Muscle layer of duodenum (tissue), 2 donors: ENCODE measurements at regions not wholly inside any gene's neighbourhood (a gene's known extent, or its start where the extent isn't known, plus 50 kb on each side); places are given as distances from the start of the nearest gene placed in this dataset.

ENCODE experiments used
- H3K27ac ChIP-seq: one replicate; pipeline ENCODE4 v1.7.0; 2013; ENCODE audit warnings: mild to moderate bottlenecking, low read length
- H3K27me3 ChIP-seq: one replicate; pipeline ENCODE4 v1.7.0; 2013; ENCODE audit warnings: low read depth, mild to moderate bottlenecking, control low read depth, low read length
- H3K36me3 ChIP-seq, 2 donors: one replicate each; pipeline ENCODE4 v1.7.0; 2013; ENCODE audit warnings: low read length in 2 of 2, control low read depth in 1 of 2, mild to moderate bottlenecking in 1 of 2; ENCODE audit not compliant: insufficient read depth in 2 of 2, control insufficient read depth in 1 of 2
- H3K4me1 ChIP-seq, 2 donors: one replicate each; pipeline ENCODE4 v1.7.0; 2013; ENCODE audit warnings: low read length in 2 of 2, mild to moderate bottlenecking in 2 of 2, control low read depth in 1 of 2, moderate library complexity in 1 of 2; ENCODE audit not compliant: insufficient read depth in 2 of 2, control insufficient read depth in 1 of 2
- H3K4me3 ChIP-seq, 2 donors: one replicate each; pipeline ENCODE4 v1.7.0; 2013; ENCODE audit warnings: low read length in 2 of 2, low read depth in 1 of 2, mild to moderate bottlenecking in 1 of 2
- H3K9me3 ChIP-seq, 2 donors: one replicate each; pipeline ENCODE4 v1.7.0; 2013; ENCODE audit warnings: low read length in 2 of 2, control low read depth in 1 of 2, mild to moderate bottlenecking in 1 of 2; ENCODE audit not compliant: control insufficient read depth in 1 of 2
- donor health status: healthy.

DNA sequence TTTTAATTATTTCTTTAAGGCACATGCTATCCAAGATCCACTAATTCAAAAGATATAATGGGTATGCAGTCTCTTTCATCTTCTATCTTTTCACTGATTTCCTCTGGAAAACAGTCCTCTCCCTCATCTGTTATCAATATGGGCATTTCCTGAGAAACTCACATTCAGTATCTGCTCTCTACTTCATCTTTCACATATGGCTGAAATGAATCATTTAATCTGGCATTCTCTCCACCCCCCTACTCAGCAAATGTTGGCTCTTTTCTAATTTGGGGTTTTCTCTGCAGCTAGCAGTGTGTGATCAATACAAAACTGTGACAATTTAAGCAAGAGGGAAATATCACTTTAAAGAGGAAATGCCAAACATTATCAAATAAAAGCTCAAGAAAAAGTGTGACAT lies 157.1 kb upstream of the TMTC1 start:
- no peak overlapping the region for H3K27ac ChIP-seq
- no peak overlapping the region for H3K4me3 ChIP-seq
- no peaks in the 10 kb centered on the region for H3K36me3 ChIP-seq
- H3K4me1 ChIP-seq: no peaks in the 10 kb centered on the region
- H3K27me3 ChIP-seq: no peaks in the 10 kb centered on the region
- peaks cover 0 to 9% of the 10 kb centered on the region in 2 donors for H3K9me3 ChIP-seq

DNA sequence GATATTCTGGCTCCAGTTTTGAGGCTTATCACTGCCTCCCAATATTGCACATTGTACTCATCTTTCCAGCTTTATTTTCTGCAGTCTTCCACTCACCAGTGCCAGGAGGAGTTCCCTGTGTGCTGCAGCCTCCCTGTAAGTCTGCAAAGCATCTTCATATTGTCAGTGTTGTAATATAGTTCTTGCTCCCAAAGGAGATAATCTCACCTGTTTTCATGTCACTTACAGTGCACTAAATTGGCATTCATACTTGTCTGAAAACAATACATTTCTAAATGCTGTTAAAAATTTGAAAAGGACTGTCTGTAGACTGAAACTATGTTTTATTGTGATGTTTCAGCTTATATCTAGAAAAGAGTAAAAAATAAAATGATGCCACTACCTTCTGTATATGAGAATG lies 146.8 kb upstream of the TMTC1 start:
- Histone ChIP-seq H3K27me3 (no peaks in the 10 kb centered on the region), H3K36me3 (no peaks in the 10 kb centered on the region), H3K4me1 (no peaks in the 10 kb centered on the region), H3K4me3 (no peak overlapping the region), H3K27ac (no peak overlapping the region), H3K9me3 (no peaks in the 10 kb centered on the region)

DNA sequence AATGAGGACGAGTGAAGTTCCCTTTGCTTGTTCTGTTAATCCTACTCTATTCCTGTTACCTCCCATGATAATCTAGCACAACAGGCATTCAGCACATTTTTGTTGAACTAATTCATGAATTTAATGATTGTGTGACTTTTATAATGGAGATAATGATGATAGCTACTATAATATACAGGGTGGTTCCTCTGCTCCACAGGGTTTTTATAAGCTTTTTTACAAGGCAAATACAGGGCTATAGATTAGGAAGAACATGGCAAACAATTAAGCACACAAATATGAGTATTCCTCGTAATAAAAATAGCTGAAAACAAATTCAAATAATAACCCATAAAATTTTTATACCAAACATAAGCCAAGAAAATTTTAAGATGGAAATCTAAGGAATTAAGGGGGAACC lies 145.6 kb upstream of the TMTC1 start:
- no peaks in the 10 kb centered on the region for H3K4me1 ChIP-seq
- no peaks in the 10 kb centered on the region for H3K9me3 ChIP-seq
- H3K27me3 ChIP-seq: no peaks in the 10 kb centered on the region
- no peak overlapping the region for H3K27ac ChIP-seq
- no peaks in the 10 kb centered on the region for H3K36me3 ChIP-seq
- no peak overlapping the region for H3K4me3 ChIP-seq

DNA sequence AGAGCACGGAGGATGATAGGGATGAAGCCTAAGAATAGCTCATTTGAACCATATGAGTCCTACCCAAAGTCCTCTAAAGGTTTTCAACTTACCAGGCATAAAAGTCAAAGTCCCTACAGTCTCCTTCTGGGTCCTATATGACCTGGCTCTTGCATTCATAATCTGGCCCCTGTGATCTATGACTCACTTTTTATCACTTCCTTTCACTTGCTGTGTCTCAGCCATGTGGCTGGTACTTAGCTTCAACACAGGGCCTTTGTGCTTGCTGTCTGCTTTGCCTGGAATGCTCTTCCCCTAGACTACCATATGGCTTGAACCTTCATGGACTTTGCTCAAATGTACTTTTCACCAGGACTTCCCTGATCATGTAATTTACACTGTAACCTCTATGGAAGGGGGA lies 137.6 kb upstream of the TMTC1 start:
- no peaks in the 10 kb centered on the region for H3K27me3 ChIP-seq
- H3K4me3 ChIP-seq: no peak overlapping the region
- no peaks in the 10 kb centered on the region for H3K36me3 ChIP-seq
- H3K9me3 ChIP-seq: no peaks in the 10 kb centered on the region
- H3K4me1 ChIP-seq: no peaks in the 10 kb centered on the region
- no peak overlapping the region for H3K27ac ChIP-seq

DNA sequence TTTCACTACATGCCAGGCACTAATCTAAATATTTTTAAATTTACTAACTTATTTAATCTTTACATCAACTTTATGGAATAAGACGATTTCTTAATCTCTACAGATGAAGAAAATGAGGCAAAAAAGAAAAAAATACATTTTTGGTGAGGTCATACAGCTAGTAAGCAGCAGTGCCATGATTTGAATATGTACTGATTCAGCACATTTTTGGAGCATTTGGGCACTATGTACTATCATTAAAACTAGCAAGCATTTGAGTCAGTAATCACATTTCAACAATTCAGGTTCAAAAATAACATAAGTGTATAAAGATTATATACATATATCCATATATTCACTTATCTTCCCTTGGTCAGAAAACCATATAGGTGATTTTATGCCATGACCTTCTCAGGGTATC lies 124.4 kb upstream of the TMTC1 start:
- Histone ChIP-seq H3K36me3 (no peaks in the 10 kb centered on the region), H3K4me3 (no peak overlapping the region), H3K27ac (no peak overlapping the region), H3K9me3 (no peaks in the 10 kb centered on the region), H3K4me1 (no peaks in the 10 kb centered on the region), H3K27me3 (no peaks in the 10 kb centered on the region)

GRCh38 chr12:29907461-29907860 lies 123.7 kb upstream of the TMTC1 start:
- no peaks in the 10 kb centered on the region for H3K9me3 ChIP-seq
- H3K4me1 ChIP-seq: no peaks in the 10 kb centered on the region

GRCh38 chr12:29902043-29902442 lies 118.3 kb upstream of the TMTC1 start:
- Histone ChIP-seq H3K4me3 (no peak overlapping the region), H3K27me3 (no peaks in the 10 kb centered on the region), H3K36me3 (no peaks in the 10 kb centered on the region), H3K4me1 (no peaks in the 10 kb centered on the region), H3K27ac (no peak overlapping the region), H3K9me3 (no peaks in the 10 kb centered on the region)

More at GRCh38 chr12:29907461-29907860, 123.7 kb upstream of the TMTC1 start:
- Histone ChIP-seq H3K27ac (no peak overlapping the region), H3K4me3 (no peak overlapping the region), H3K27me3 (no peaks in the 10 kb centered on the region), H3K36me3 (no peaks in the 10 kb centered on the region)

- H3K9me3 ChIP-seq: no peaks in the 10 kb centered on the region
- H3K36me3 ChIP-seq: no peaks in the 10 kb centered on the region
- no peaks in the 10 kb centered on the region for H3K4me1 ChIP-seq
- no peaks in the 10 kb centered on the region for H3K27me3 ChIP-seq
- no peak overlapping the region for H3K4me3 ChIP-seq
- H3K27ac ChIP-seq: no peak overlapping the region
Measured at GRCh38 chr12:29901585-29901984, 117.8 kb upstream of the TMTC1 start.

DNA sequence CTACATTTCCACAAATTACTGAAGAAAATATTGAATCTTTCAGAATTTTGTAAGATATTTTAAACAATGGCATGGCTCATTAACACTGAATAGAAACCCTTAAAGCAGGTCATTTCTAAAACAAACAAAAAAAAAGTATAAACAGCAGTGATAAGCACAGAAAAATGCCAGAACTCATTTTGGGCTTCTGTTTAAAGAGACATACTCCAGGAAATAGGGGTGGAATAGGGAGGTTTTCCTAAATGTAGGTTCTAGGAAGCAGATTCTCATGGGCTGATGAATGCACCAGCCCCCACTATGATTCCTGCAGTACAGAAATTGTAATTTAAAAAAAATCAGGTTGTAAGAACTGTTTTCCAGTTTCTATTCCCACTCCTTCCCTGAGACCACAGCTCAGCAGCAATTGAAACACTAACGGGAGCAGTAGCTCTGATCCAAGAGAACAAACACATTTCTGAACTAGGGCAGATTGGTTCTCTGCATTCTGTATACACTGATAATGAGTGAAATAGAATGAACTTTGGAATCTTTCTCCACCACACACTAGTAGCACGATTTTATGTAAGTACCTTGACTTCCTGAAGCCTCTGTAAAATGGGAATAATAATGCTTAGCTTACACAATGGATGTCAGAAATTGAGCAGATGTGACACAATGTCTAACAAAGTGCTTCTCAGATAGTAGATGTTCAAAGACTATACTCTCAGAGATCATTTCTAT lies 115.6 kb upstream of the TMTC1 start:
- no peaks in the 10 kb centered on the region for H3K27me3 ChIP-seq
- no peak overlapping the region for H3K27ac ChIP-seq
- no peaks in the 10 kb centered on the region for H3K36me3 ChIP-seq
- H3K9me3 ChIP-seq: no peaks in the 10 kb centered on the region
- no peak overlapping the region for H3K4me3 ChIP-seq
- no peaks in the 10 kb centered on the region for H3K4me1 ChIP-seq

GRCh38 chr12:29895966-29896365 lies 112.2 kb upstream of the TMTC1 start:
- Histone ChIP-seq H3K4me3 (no peak overlapping the region), H3K4me1 (no peaks in the 10 kb centered on the region), H3K36me3 (no peaks in the 10 kb centered on the region), H3K9me3 (no peaks in the 10 kb centered on the region), H3K27me3 (no peaks in the 10 kb centered on the region), H3K27ac (no peak overlapping the region)

DNA sequence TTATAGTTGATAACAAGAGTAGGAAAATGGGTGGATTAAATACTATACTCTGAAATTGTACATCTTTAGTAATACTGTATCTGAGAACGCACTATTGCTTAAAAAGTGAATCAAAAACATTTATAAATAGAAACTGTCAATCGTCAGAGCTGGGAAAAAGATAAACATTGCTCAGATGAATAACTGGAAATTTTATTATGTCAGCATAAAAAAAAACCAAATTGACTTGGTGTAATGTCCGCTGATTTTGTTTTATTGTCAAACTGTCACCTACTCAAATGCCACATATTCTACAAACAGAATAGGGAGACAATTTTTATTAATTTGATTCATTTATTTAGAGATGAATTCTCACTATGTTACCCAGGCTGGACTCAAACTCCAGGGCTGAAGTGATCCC lies 109.3 kb upstream of the TMTC1 start:
- Histone ChIP-seq H3K36me3 (no peaks in the 10 kb centered on the region), H3K4me1 (no peaks in the 10 kb centered on the region), H3K4me3 (no peak overlapping the region), H3K27me3 (no peaks in the 10 kb centered on the region), H3K9me3 (no peaks in the 10 kb centered on the region), H3K27ac (no peak overlapping the region)

DNA sequence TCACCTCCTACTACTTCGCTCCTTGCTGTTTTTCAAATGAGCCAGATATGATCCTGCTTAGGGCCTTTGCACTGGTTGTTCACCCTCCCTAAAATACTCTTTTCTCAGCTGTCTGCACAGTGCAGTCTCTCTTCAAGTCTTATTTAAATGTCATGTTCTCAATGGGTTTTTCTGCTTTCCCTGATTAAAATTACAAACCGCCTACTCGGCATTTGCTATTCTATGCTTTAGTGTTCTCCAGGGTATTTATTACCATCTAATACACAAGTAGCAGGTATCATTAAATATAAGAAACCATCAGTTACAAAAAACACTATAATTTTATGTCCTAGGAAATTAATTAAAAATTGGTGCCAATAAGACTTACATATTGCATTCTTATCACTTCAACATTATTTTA lies 108.0 kb upstream of the TMTC1 start:
- no peaks in the 10 kb centered on the region for H3K36me3 ChIP-seq
- no peaks in the 10 kb centered on the region for H3K4me1 ChIP-seq
- H3K9me3 ChIP-seq: no peaks in the 10 kb centered on the region
- no peaks in the 10 kb centered on the region for H3K27me3 ChIP-seq
- no peak overlapping the region for H3K4me3 ChIP-seq
- H3K27ac ChIP-seq: no peak overlapping the region
